SW480 (cell line): ENCODE measurements at regions not wholly inside any gene's neighbourhood (a gene's known extent, or its start where the extent isn't known, plus 50 kb on each side); places are given as distances from the start of the nearest gene placed in this dataset.
A peak's percentile ranks its signal among the peaks of the same experiment; 100 is the strongest.
"Not testable (repeated sequence)": the region's sequence is repeated elsewhere in the genome, so short reads cannot be mapped to it uniquely, and the experiment has no call there.

Experiments
- DNase-seq: peaks from one replicate; pipeline ENCODE4 v3.0.0-alpha.2; 2016; ENCODE audit warnings: low spot score

GRCh38 chr2:114066186-114066747, 176.4 kb downstream of the ACTR3 start:
- DNase-seq = no peak

GRCh38 chr2:114068438-114068837, 178.5 kb downstream of the ACTR3 start:
- DNase-seq = no peak

- no peak for DNase-seq
Observed at GRCh38 chr2:114076961-114077360, 187.1 kb downstream of the ACTR3 start.

GRCh38 chr2:114079366-114080004, 189.6 kb downstream of the ACTR3 start:
- no peak for DNase-seq

- DNase-seq = no peak
Observed at GRCh38 chr2:114082731-114083433, 193.0 kb downstream of the ACTR3 start.

GRCh38 chr2:114083717-114084387, 194.0 kb downstream of the ACTR3 start:
- no peak for DNase-seq

- DNase-seq = no peak
Observed at GRCh38 chr2:114085238-114085637, 195.3 kb downstream of the ACTR3 start.

- DNase-seq = no peak
Observed at GRCh38 chr2:114085992-114086391, 196.1 kb downstream of the ACTR3 start.

GRCh38 chr2:114089636-114090319, 199.9 kb downstream of the ACTR3 start:
- peak; percentile 48 for DNase-seq

- DNase-seq = no peak
Observed at GRCh38 chr2:114091010-114091409, 201.1 kb downstream of the ACTR3 start.

- no peak for DNase-seq
Observed at GRCh38 chr2:114108249-114108648, 218.4 kb downstream of the ACTR3 start.

GRCh38 chr2:114108824-114109416, 219.0 kb downstream of the ACTR3 start:
- no peak for DNase-seq

- DNase-seq = no peak
Observed at GRCh38 chr2:114111329-114111728, 221.4 kb downstream of the ACTR3 start.

GRCh38 chr2:114113518-114113917, 223.6 kb downstream of the ACTR3 start:
- no peak for DNase-seq

- no peak for DNase-seq
Observed at GRCh38 chr2:114118088-114118487, 228.2 kb downstream of the ACTR3 start.

- DNase-seq = no peak
Observed at GRCh38 chr2:114119862-114120261, 230.0 kb downstream of the ACTR3 start.

GRCh38 chr2:114122930-114123329, 233.0 kb downstream of the ACTR3 start:
- no peak for DNase-seq

GRCh38 chr2:114123925-114124324, 234.0 kb downstream of the ACTR3 start:
- DNase-seq = no peak

GRCh38 chr2:114127372-114127771, 237.5 kb downstream of the ACTR3 start:
- DNase-seq = no peak

- DNase-seq = no peak
Observed at GRCh38 chr2:114128263-114128662, 238.4 kb downstream of the ACTR3 start.

- no peak for DNase-seq
Observed at GRCh38 chr2:114128725-114129124, 238.8 kb downstream of the ACTR3 start.

GRCh38 chr2:114132050-114132449, 242.2 kb downstream of the ACTR3 start:
- not testable (repeated sequence) for DNase-seq
